H1 (cell line): ENCODE measurements at regions not wholly inside any gene's neighbourhood (a gene's known extent, or its start where the extent isn't known, plus 50 kb on each side); places are given as distances from the start of the nearest gene placed in this dataset.

ENCODE experiments used
- CTCF ChIA-PET: fragments of 300-600 bp; sonication (Branson Sonifier 250); formaldehyde crosslinking; loops from one replicate; lab custom pipeline; 2021; ENCODE audit not compliant: partially characterized antibody; lab: Charles Lee
- POLR2A ChIA-PET: fragments of 300-600 bp; sonication (Branson Sonifier 250); formaldehyde crosslinking; loops from one replicate; lab custom pipeline; 2021; ENCODE audit warnings: inconsistent platforms; ENCODE audit not compliant: partially characterized antibody; lab: Charles Lee
- DNase-seq, 2 experiments: peaks; one replicate each; pipeline versions ENCODE4 v3.0.0 to v3.0.0-alpha.2; 2010 to 2022; ENCODE audit warnings: low spot score in 2 of 2, low read depth in 1 of 2, mixed read lengths in 1 of 2
- FAIRE-seq: peaks from 2 replicates; lab custom pipeline; 2011; peaks lifted over from hg19 to GRCh38; lab: Jason Lieb, UNC
- H2AFZ ChIP-seq: 2 replicates; pipeline ENCODE4 v1.8.1; 2012; ENCODE audit warnings: low read length, inconsistent platforms
- H2AK5ac ChIP-seq: 2 replicates; pipeline ENCODE4 v1.6.1; 2013; ENCODE audit warnings: low read depth, low read length
- H2BK120ac ChIP-seq: replicated peaks from 2 replicates; pipeline ENCODE3; 2013; ENCODE audit warnings: low read depth, low read length, inconsistent platforms
- H2BK12ac ChIP-seq: 2 replicates; pipeline ENCODE4 v1.6.1; 2013; ENCODE audit warnings: low read depth, low read length
- H2BK15ac ChIP-seq: 2 replicates; pipeline ENCODE4 v1.6.1; 2013; ENCODE audit warnings: low read length
- H2BK20ac ChIP-seq: 2 replicates; pipeline ENCODE4 v1.6.1; 2013; ENCODE audit warnings: low read length
- H2BK5ac ChIP-seq: 2 replicates; pipeline ENCODE4 v1.6.1; 2013; ENCODE audit warnings: low read depth, low read length
- H3K14ac ChIP-seq: 2 replicates; pipeline ENCODE4 v1.6.1; 2013; ENCODE audit warnings: inconsistent platforms; ENCODE audit not compliant: insufficient read length
- H3K18ac ChIP-seq: 2 replicates; pipeline ENCODE4 v1.6.1; 2013; ENCODE audit warnings: low read length; ENCODE audit errors: extremely low read depth
- H3K23ac ChIP-seq: 2 replicates; pipeline ENCODE4 v1.6.1; 2013; ENCODE audit warnings: inconsistent platforms; ENCODE audit not compliant: insufficient read length
- H3K23me2 ChIP-seq: 2 replicates; pipeline ENCODE4 v1.6.1; 2013; ENCODE audit warnings: low read depth, low read length
- H3K27ac ChIP-seq: 2 replicates; pipeline ENCODE4 v1.6.1; 2011; ENCODE audit warnings: low read depth, low read length, inconsistent platforms
- H3K27me3 ChIP-seq, 4 experiments: replicated peaks in 1 of 4; 1 replicate in 1 of 4; 2 replicates in 3 of 4; pipeline versions ENCODE4 v1.6.1 to v1.8.1; 2011 to 2013; ENCODE audit warnings: low read length in 3 of 4, mild to moderate bottlenecking in 3 of 4, inconsistent platforms in 2 of 4, mixed read lengths in 2 of 4, moderate library complexity in 1 of 4; ENCODE audit not compliant: control insufficient read depth in 3 of 4, insufficient read depth in 3 of 4; ENCODE audit errors: extremely low read depth in 1 of 4
- H3K36me3 ChIP-seq, 4 experiments: 2 replicates each; pipeline versions ENCODE4 v1.6.1 to v1.8.1; 2011 to 2013; ENCODE audit warnings: mild to moderate bottlenecking in 4 of 4, low read length in 3 of 4, moderate library complexity in 2 of 4, control low read depth in 1 of 4, inconsistent platforms in 1 of 4; ENCODE audit not compliant: insufficient read depth in 4 of 4, control insufficient read depth in 2 of 4
- H3K4ac ChIP-seq: replicated peaks from 2 replicates; pipeline ENCODE3; 2013; ENCODE audit warnings: low read length, low read depth, mixed read lengths, inconsistent platforms; ENCODE audit not compliant: insufficient read length
- H3K4me1 ChIP-seq, 4 experiments: replicated peaks in 1 of 4; 1 replicate in 1 of 4; 2 replicates in 3 of 4; pipeline versions ENCODE4 v1.6.1 to v1.8.1; 2011 to 2013; ENCODE audit warnings: low read length in 3 of 4, inconsistent platforms in 2 of 4, mixed read lengths in 1 of 4; ENCODE audit not compliant: insufficient read depth in 4 of 4, control insufficient read depth in 3 of 4
- H3K4me2 ChIP-seq, 2 experiments: 2 replicates each; pipeline versions ENCODE4 v1.6.1 to v1.8.1; 2011 to 2013; ENCODE audit warnings: low read depth in 2 of 2, low read length in 2 of 2, control low read depth in 1 of 2, inconsistent platforms in 1 of 2, mild to moderate bottlenecking in 1 of 2; ENCODE audit not compliant: insufficient read depth in 1 of 2
- H3K4me3 ChIP-seq, 4 experiments: fragments of 200-600, 300-600 bp in 1 of 4; sonication (generic), shearing (Covaris generic), sonication (Bioruptor Twin) in 1 of 4; 2 replicates each; pipeline versions ENCODE4 v1.5.1 to v1.8.1; 2011 to 2016; ENCODE audit warnings: low read length in 4 of 4, low read depth in 3 of 4, control low read depth in 2 of 4, inconsistent platforms in 2 of 4, mild to moderate bottlenecking in 2 of 4, mixed read lengths in 1 of 4, moderate library complexity in 1 of 4; ENCODE audit not compliant: insufficient read depth in 2 of 4; ENCODE audit errors: extremely low read depth in 1 of 4
- H3K56ac ChIP-seq: replicated peaks from 2 replicates; pipeline ENCODE3; 2013; ENCODE audit warnings: low read depth, mild to moderate bottlenecking, mixed read lengths, low read length, inconsistent platforms; ENCODE audit not compliant: insufficient read length
- H3K79me1 ChIP-seq: 2 replicates; pipeline ENCODE4 v1.6.1; 2013; ENCODE audit warnings: low read depth, low read length, control low read depth
- H3K79me2 ChIP-seq, 2 experiments: 2 replicates each; pipeline versions ENCODE4 v1.6.1 to v1.8.1; 2012 to 2013; ENCODE audit warnings: low read length in 2 of 2, mild to moderate bottlenecking in 2 of 2, inconsistent platforms in 1 of 2; ENCODE audit not compliant: insufficient read depth in 2 of 2, control insufficient read depth in 1 of 2
- H3K9ac ChIP-seq, 4 experiments: replicated peaks in 1 of 4; 1 replicate in 1 of 4; 2 replicates in 3 of 4; pipeline versions ENCODE4 v1.6.1 to v1.8.1; 2011 to 2013; ENCODE audit warnings: low read depth in 3 of 4, low read length in 3 of 4, control low read depth in 2 of 4, mild to moderate bottlenecking in 2 of 4, moderate library complexity in 2 of 4, inconsistent platforms in 1 of 4; ENCODE audit errors: extremely low read depth in 1 of 4
- H3K9me3 ChIP-seq, 2 experiments: 2 replicates each; pipeline versions ENCODE4 v1.6.1 to v1.8.1; 2012 to 2013; ENCODE audit warnings: mild to moderate bottlenecking in 2 of 2, moderate library complexity in 2 of 2, control low read depth in 1 of 2, inconsistent platforms in 1 of 2, low read depth in 1 of 2, low read length in 1 of 2, mixed read lengths in 1 of 2; ENCODE audit not compliant: insufficient read depth in 2 of 2
- H4K20me1 ChIP-seq, 2 experiments: replicated peaks in 1 of 2; 2 replicates each; pipeline versions ENCODE3 to v1.8.1; 2011 to 2013; ENCODE audit warnings: inconsistent platforms in 2 of 2, low read length in 2 of 2, mild to moderate bottlenecking in 1 of 2; ENCODE audit not compliant: insufficient read depth in 2 of 2, control insufficient read depth in 1 of 2
- H4K5ac ChIP-seq: 2 replicates; pipeline ENCODE4 v1.6.1; 2013; ENCODE audit warnings: low read length, low read depth, mixed read lengths, inconsistent platforms; ENCODE audit not compliant: insufficient read length
- H4K8ac ChIP-seq: 2 replicates; pipeline ENCODE4 v1.8.0; 2013; ENCODE audit warnings: mild to moderate bottlenecking, moderate library complexity, low read length, inconsistent platforms; ENCODE audit not compliant: insufficient read depth; ENCODE audit errors: extremely low read depth
- H4K91ac ChIP-seq: replicated peaks from 2 replicates; pipeline ENCODE3; 2013; ENCODE audit warnings: low read length, mixed read lengths, inconsistent platforms; ENCODE audit not compliant: insufficient read length
- ATF2 ChIP-seq: IDR thresholded peaks from 2 replicates; pipeline ENCODE4 v1.6.1; 2012; ENCODE audit warnings: low read length, inconsistent platforms
- EGR1 ChIP-seq: IDR thresholded peaks from 2 replicates; pipeline ENCODE4 v1.6.1; 2011; ENCODE audit warnings: low read depth, low read length, borderline replicate concordance
- FOSL1 ChIP-seq: IDR thresholded peaks from 2 replicates; pipeline ENCODE4 v1.6.1; 2011; ENCODE audit warnings: mild to moderate bottlenecking, low read depth, low read length, moderate library complexity; ENCODE audit not compliant: insufficient read depth
- GABPA ChIP-seq: IDR thresholded peaks from 2 replicates; pipeline ENCODE4 v1.6.1; 2011; ENCODE audit warnings: mild to moderate bottlenecking, low read length, moderate library complexity, borderline replicate concordance; ENCODE audit not compliant: insufficient read depth
- GTF2F1 ChIP-seq: IDR thresholded peaks from 2 replicates; pipeline ENCODE4 v1.6.1; 2012; ENCODE audit warnings: low read depth, low read length, improper control_type of control experiment, borderline replicate concordance
- KDM1A ChIP-seq: fragments of 200-600, 300-600 bp; sonication (generic); IDR thresholded peaks from 2 replicates; pipeline ENCODE4 v1.7.1; 2016; ENCODE audit warnings: mild to moderate bottlenecking, low read length, borderline replicate concordance
- NRF1 ChIP-seq: IDR thresholded peaks from 2 replicates; pipeline ENCODE4 v1.6.1; 2011; ENCODE audit warnings: mild to moderate bottlenecking, low read depth, low read length, improper control_type of control experiment
- RAD21 ChIP-seq, 2 experiments: IDR thresholded peaks in 1 of 2; conservative IDR thresholded peaks in 1 of 2; 2 replicates each; pipeline ENCODE4 v1.6.1; 2011; ENCODE audit warnings: low read depth in 2 of 2, low read length in 2 of 2, improper control_type of control experiment in 1 of 2, inconsistent platforms in 1 of 2, mild to moderate bottlenecking in 1 of 2, moderate library complexity in 1 of 2
- RFX5 ChIP-seq: IDR thresholded peaks from 2 replicates; pipeline ENCODE4 v1.6.1; 2011; ENCODE audit warnings: low read depth, low read length, improper control_type of control experiment, borderline replicate concordance
- SIRT6 ChIP-seq: IDR thresholded peaks from one replicate; pipeline ENCODE4 v1.7.1; 2012; ENCODE audit warnings: low read length, inconsistent platforms
- SUZ12 ChIP-seq: fragments of 200-600 bp; sonication (generic); IDR thresholded peaks from 2 replicates; pipeline ENCODE4 v1.6.1; 2012; ENCODE audit warnings: mild to moderate bottlenecking, inconsistent platforms, low read length, moderate library complexity, mixed read lengths
- WGBS, 2 experiments: shearing (Covaris generic) in 1 of 2; methylation state at CpG; one replicate each; pipeline versions ENCODE4 v1.1.6 to v1.1.7; 2013 to 2015; ENCODE audit warnings: low lambda C conversion rate in 2 of 2, mixed read lengths in 2 of 2, inconsistent platforms in 1 of 2, low coverage in 1 of 2, missing lambda C conversion rate in 1 of 2; ENCODE audit not compliant: insufficient replicate concordance in 2 of 2, insufficient coverage in 1 of 2, insufficient read length in 1 of 2; ENCODE audit errors: extremely low coverage in 1 of 2, missing lambda C conversion rate in 1 of 2; 5-methylcytosine and 5-hydroxymethylcytosine counted together

DNA sequence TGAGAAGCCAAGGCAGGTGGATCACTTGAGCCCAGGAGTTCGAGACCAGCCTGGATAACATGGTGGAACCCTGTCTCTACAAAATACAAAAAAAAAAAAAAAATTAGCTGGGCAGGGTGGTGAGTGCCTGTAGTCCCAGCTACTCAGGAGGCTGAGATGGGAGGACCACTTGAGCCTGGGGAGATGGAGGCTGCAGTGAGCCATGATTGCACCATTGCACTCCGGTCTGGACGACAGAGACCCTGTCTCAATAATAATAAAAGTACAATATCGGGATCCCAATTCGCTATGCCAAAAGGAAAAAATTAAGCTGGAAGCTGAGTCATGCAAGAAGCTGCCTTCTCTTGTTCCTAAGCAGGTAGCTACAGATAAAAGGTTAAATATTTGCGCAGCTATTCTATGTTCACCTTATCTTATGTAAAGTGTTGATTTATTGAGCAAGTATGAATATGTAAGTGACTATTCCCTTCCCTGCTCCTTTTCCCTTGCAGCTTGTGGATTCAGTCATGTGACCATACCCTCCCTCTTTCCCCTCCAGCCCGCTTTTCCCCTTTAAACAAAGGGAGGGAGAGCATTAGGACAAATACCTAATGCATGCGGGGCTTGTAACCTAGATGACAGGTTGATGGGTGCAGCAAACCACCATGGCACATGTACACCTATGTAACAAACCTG, 112.0 kb downstream of the LITAF start:
- Histone ChIP-seq H3K79me2 (no peaks in the 10 kb centered on the region), H2BK12ac (no peak overlapping the region), H4K5ac (no peak overlapping the region), H3K9me3 (no peaks in the 10 kb centered on the region), H3K79me1 (no peaks in the 10 kb centered on the region), H4K20me1 (peaks cover 0 to 2% of the 10 kb centered on the region in 2 experiments), H2AK5ac (no peak overlapping the region), H3K56ac (no peak overlapping the region), H4K91ac (no peak overlapping the region), H3K4me3 (no peak overlapping the region), H3K18ac (no peak overlapping the region), H3K23me2 (no peaks in the 10 kb centered on the region), H3K27ac (no peak overlapping the region), H3K4me2 (no peak overlapping the region), H3K27me3 (no peaks in the 10 kb centered on the region), H2BK15ac (no peak overlapping the region), H2BK5ac (no peak overlapping the region), H2BK120ac (no peak overlapping the region), H3K23ac (no peak overlapping the region), H3K14ac (no peak overlapping the region), H3K4me1 (no peaks in the 10 kb centered on the region), H2AFZ (no peak overlapping the region), H3K36me3 (peaks cover 0 to 11% (median 4%) of the 10 kb centered on the region in 4 experiments; a peak in 2 of 8 replicates), H3K9ac (no peak overlapping the region), H3K4ac (no peak overlapping the region), H4K8ac (no peak overlapping the region), H2BK20ac (no peak overlapping the region)
- POLR2A ChIA-PET: interaction anchor here (1.1 to 1.5 kb wide), 3 partner anchors 27 to 52 kb away, joined by 3 to 4 read pairs (median 3); no protein-coding TSS in a partner anchor
- CTCF ChIA-PET: interaction anchor here (0.7 to 5.7 kb wide), 7 partner anchors 10 to 166 kb away, joined by 3 to 30 read pairs (median 3); no protein-coding TSS in a partner anchor
- FAIRE-seq: no peak
- no peak for DNase-seq
- WGBS, 2 experiments: 90% methylated on average over 8 of the region's 8 CpGs; no CpG with 5 or more reads in 1 of the 2 experiments
- TF ChIP-seq RAD21 (IDR thresholded peaks at IDR 0.05 in 1 of 2, conservative IDR thresholded peaks at IDR 0.05 in 1 of 2; ENCODE audit: low read depth in 2 of 2, low read length in 2 of 2) (no peak), RFX5 (no peak), EGR1 (no peak), KDM1A (no peak), GTF2F1 (no peak), ATF2 (no peak), NRF1 (no peak), SIRT6 (no peak), FOSL1 (no peak), GABPA (no peak), SUZ12 (no peak)
